ENCODE measurements at regions not wholly inside any gene's neighbourhood (a gene's known extent, or its start where the extent isn't known, plus 50 kb on each side); places are given as distances from the start of the nearest gene placed in this dataset.

DNA sequence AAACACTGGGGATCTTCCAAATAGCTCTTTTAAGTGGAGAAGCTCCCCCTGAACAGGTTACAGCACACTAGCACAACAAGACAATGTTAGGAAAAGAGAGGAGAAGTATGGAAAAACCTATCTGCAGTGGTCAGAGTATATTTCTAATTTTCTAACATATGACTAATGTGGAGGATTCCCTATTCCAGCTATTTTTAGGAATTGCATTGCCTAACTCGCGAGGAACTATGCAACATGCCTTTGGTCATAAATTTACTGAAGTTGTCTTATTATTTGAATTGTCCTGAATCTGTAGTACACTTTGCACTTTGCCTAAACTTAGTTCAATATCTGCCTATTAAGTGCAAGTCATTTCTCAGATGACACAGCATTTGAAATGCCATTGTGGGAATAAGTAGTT, 381.4 kb downstream of the CCDC85A start:
- TF ChIP-seq POLR2A (IDR thresholded peaks at IDR 0.05), result no peak
- TF ChIP-seq, protein P1, sequence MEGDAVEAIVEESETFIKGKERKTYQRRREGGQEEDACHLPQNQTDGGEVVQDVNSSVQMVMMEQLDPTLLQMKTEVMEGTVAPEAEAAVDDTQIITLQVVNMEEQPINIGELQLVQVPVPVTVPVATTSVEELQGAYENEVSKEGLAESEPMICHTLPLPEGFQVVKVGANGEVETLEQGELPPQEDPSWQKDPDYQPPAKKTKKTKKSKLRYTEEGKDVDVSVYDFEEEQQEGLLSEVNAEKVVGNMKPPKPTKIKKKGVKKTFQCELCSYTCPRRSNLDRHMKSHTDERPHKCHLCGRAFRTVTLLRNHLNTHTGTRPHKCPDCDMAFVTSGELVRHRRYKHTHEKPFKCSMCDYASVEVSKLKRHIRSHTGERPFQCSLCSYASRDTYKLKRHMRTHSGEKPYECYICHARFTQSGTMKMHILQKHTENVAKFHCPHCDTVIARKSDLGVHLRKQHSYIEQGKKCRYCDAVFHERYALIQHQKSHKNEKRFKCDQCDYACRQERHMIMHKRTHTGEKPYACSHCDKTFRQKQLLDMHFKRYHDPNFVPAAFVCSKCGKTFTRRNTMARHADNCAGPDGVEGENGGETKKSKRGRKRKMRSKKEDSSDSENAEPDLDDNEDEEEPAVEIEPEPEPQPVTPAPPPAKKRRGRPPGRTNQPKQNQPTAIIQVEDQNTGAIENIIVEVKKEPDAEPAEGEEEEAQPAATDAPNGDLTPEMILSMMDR (IDR thresholded peaks at IDR 0.05), result no peak
